Gastrocnemius medialis (tissue), 4 donors: ENCODE measurements at regions not wholly inside any gene's neighbourhood (a gene's known extent, or its start where the extent isn't known, plus 50 kb on each side); places are given as distances from the start of the nearest gene placed in this dataset.

Experiments used
- ATAC-seq, 2 donors: fragments of 150-250 bp; one replicate each; pipeline ENCODE4 v1.9.1; 2016
- DNase-seq, 2 donors: peaks; one replicate each; pipeline ENCODE4 v3.0.0-alpha.2; 2019
- H3K27ac ChIP-seq, 4 donors: fragments of 200-600 bp; sonication (generic); 1 replicate in 1 of 4; 2 replicates in 3 of 4; pipeline ENCODE4 v1.5.1; 2016 to 2018; ENCODE audit warnings: mild to moderate bottlenecking in 2 of 4, moderate library complexity in 1 of 4
- H3K27me3 ChIP-seq, 3 donors: fragments of 200-600 bp; sonication (generic) in 2 of 3; 1 replicate in 1 of 3; 2 replicates in 2 of 3; pipeline versions ENCODE4 v1.5.1 to v1.6.0; 2016 to 2019; ENCODE audit warnings: mild to moderate bottlenecking in 1 of 3, moderate library complexity in 1 of 3
- H3K36me3 ChIP-seq, 2 donors: fragments of 200-600 bp; sonication (generic) in 1 of 2; one replicate each; pipeline ENCODE4 v1.5.1; 2017 to 2018
- H3K4me1 ChIP-seq, 2 donors: fragments of 200-600 bp; sonication (generic) in 1 of 2; one replicate each; pipeline ENCODE4 v1.5.1; 2016 to 2017; ENCODE audit warnings: mild to moderate bottlenecking in 2 of 2
- H3K4me3 ChIP-seq, 4 donors: fragments of 200-600 bp; sonication (generic) in 3 of 4; 1 replicate in 1 of 4; 2 replicates in 3 of 4; pipeline ENCODE4 v1.5.1; 2016 to 2019; ENCODE audit warnings: mild to moderate bottlenecking in 2 of 4
- H3K9me3 ChIP-seq, 3 donors: fragments of 200-600 bp; sonication (generic) in 2 of 3; 1 replicate in 1 of 3; 2 replicates in 2 of 3; pipeline ENCODE4 v1.5.1; 2016 to 2019
- POLR2A ChIP-seq, 2 donors: fragments of 450-650 bp; IDR thresholded peaks; one replicate each; pipeline ENCODE4 v1.6.1; 2017; ENCODE audit warnings: antibody characterized with exemption in 2 of 2, mild to moderate bottlenecking in 2 of 2, moderate library complexity in 2 of 2
- in situ Hi-C, 4 donors: fragments of 200-750 bp; cut with MboI; loops; one replicate each; pipeline versions ENCODE4 v1.15.0 to v1.8.0; 2017; ENCODE audit warnings: low sequenced_read_pairs in 4 of 4
- intact Hi-C: fragments of 100-400 bp; cut with DNase I; formaldehyde crosslinking; loops from one replicate; pipeline ENCODE4 v1.15.1; 2023; ENCODE audit warnings: low total_unique reads
- TF ChIP-seq, protein P1 (sequence below), 5 experiments: fragments of 450-650 bp in 3 of 5; fragments of 200-600 bp in 2 of 5; sonication (generic) in 2 of 5; IDR thresholded peaks in 4 of 5; conservative IDR thresholded peaks in 1 of 5; 1 replicate in 4 of 5; 2 replicates in 1 of 5; pipeline ENCODE4 v1.5.1; 2016 to 2019; ENCODE audit warnings: antibody characterized with exemption in 5 of 5, mild to moderate bottlenecking in 3 of 5, moderate library complexity in 3 of 5

DNA sequence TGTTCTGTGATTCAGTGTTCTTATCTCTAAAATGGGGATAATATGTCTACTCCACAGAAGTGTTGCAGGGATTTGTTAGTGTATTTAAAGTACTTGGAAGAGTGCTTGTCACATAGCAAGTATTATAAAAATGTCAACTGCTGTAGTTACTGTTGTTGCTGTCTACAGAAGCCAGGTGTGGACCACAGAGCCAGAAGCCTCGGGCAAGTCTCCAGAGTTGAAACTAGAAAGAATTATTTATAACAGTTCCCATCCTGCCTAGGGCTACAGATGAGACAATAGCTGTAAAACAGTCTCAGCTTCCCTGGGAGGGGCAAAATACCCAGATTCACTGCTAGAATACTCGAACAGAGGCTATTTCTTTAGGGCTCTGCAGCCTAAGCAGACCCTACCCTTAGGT is 55.4 kb upstream of the FUT8 start:
- no peak overlapping the region for H3K4me3 ChIP-seq
- H3K27ac ChIP-seq, result peak overlapping the region; percentile 49 to 62 (median 62)
- TF ChIP-seq, protein P1, sequence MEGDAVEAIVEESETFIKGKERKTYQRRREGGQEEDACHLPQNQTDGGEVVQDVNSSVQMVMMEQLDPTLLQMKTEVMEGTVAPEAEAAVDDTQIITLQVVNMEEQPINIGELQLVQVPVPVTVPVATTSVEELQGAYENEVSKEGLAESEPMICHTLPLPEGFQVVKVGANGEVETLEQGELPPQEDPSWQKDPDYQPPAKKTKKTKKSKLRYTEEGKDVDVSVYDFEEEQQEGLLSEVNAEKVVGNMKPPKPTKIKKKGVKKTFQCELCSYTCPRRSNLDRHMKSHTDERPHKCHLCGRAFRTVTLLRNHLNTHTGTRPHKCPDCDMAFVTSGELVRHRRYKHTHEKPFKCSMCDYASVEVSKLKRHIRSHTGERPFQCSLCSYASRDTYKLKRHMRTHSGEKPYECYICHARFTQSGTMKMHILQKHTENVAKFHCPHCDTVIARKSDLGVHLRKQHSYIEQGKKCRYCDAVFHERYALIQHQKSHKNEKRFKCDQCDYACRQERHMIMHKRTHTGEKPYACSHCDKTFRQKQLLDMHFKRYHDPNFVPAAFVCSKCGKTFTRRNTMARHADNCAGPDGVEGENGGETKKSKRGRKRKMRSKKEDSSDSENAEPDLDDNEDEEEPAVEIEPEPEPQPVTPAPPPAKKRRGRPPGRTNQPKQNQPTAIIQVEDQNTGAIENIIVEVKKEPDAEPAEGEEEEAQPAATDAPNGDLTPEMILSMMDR (IDR thresholded peaks at IDR 0.05 in 4 of 5, conservative IDR thresholded peaks at IDR 0.05 in 1 of 5), result no peak
- no peak for TF ChIP-seq POLR2A (IDR thresholded peaks at IDR 0.05)
- no peaks in the 10 kb centered on the region for H3K36me3 ChIP-seq
- H3K27me3 ChIP-seq, result no peaks in the 10 kb centered on the region
- H3K4me1 ChIP-seq, result peaks cover 38 to 45% of the 10 kb centered on the region in 2 donors
- intact Hi-C loops (no loop called here), in situ Hi-C loops (loop anchor here in 2 of 4 donors (25.0 kb wide), 1 partner anchor 370 kb away; the partner anchor contains the start of gene FNTB (in 2 of the 2))
- peak in 1 of 2 donors; percentile 14 for DNase-seq
- H3K9me3 ChIP-seq, result no peaks in the 10 kb centered on the region
- ATAC-seq, result peak; percentile 21 to 24

DNA sequence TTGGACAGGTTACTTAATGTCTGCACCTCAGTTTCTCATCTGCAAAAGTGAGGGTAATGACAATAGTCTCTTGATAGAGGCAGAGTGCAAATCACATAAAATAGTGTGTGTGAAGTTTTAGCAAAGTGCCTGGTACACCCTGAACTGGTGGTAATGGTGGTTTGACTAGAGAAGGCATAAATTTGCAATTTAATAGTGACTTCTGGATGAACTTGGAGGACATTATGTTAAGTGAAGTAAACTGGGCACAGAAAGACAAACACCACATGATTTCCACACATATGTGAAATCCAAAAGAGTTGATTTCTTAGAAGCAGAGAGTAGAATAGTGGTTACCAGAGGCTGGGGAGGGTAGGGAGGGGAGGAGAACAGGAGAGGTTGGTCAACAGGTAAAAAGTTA is 54.8 kb upstream of the FUT8 start:
- no peak overlapping the region for H3K4me3 ChIP-seq
- ATAC-seq (no peak), DNase-seq (no peak)
- H3K9me3 ChIP-seq, result no peaks in the 10 kb centered on the region
- H3K4me1 ChIP-seq, result peaks cover 43 to 49% of the 10 kb centered on the region in 2 donors
- H3K27ac ChIP-seq, result peak overlapping the region; percentile 49 to 62 (median 62)
- H3K27me3 ChIP-seq, result no peaks in the 10 kb centered on the region
- no peaks in the 10 kb centered on the region for H3K36me3 ChIP-seq
- no peak for TF ChIP-seq POLR2A (IDR thresholded peaks at IDR 0.05)
- TF ChIP-seq, protein P1 (IDR thresholded peaks at IDR 0.05 in 4 of 5, conservative IDR thresholded peaks at IDR 0.05 in 1 of 5), result no peak
- intact Hi-C loops, result no loop called here
- in situ Hi-C loops, result loop anchor here in 2 of 4 donors (25.0 kb wide), 1 partner anchor 370 kb away; the partner anchor contains the start of gene FNTB (in 2 of the 2)

DNA sequence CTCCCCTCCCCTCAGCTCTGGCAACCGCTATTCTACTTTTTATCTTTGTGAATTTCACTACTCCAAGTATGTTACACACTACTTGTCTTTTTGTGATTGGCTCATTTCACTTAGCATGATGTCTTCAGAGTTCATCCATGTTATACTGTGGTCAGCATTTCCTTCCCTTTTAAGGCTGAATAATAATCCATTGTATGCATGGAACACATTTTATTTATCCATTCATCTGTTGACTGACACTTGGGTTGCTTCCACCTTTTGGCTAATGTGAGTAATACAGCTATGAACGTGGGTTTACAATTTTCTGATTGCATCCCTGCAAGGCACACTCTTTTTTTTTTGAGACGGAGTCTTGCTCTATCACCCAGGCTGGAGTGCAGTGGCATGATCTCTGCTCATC is 53.0 kb upstream of the FUT8 start:
- Histone ChIP-seq H3K27ac (peak overlapping the region; percentile 64 to 81 (median 78)), H3K4me1 (peaks cover 39 to 43% of the 10 kb centered on the region in 2 donors), H3K36me3 (no peaks in the 10 kb centered on the region), H3K4me3 (no peak overlapping the region), H3K9me3 (no peaks in the 10 kb centered on the region), H3K27me3 (no peaks in the 10 kb centered on the region)
- intact Hi-C loops (no loop called here), in situ Hi-C loops (loop anchor here in 2 of 4 donors (25.0 kb wide), 1 partner anchor 372 kb away; the partner anchor contains the start of gene FNTB (in 2 of the 2))
- DNase-seq (no peak), ATAC-seq (no peak)
- no peak for TF ChIP-seq POLR2A (IDR thresholded peaks at IDR 0.05)
- TF ChIP-seq, protein P1 (IDR thresholded peaks at IDR 0.05 in 4 of 5, conservative IDR thresholded peaks at IDR 0.05 in 1 of 5), result no peak

DNA sequence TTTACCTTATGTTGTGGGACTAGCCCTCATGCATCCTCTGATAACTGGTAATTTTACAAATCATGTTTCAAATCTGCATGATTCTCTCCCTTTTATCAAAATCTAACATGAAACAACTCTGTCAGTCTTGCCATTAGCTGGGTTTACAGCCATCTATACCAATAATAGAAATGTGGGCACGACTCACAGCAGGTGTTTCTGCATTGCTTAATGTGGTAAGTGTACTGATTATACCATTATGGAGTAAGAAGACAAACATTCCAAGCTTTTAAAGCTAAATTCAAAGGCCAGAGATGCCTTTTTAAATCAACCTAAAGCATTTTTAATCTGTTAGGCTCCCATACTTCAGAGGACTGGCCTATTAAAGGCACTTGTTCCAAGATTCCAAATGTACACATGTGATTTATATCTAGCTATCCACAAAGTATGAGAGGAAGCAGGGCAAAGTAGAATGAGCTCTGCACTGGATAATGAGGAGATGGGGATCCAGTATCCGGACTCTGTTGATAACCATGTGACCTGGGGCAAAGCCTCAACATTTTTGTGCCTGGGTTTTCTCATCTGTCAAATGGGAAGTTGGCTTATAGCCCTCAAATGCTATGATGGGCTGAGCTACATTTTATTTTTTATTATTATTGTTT is 52.3 kb upstream of the FUT8 start:
- Histone ChIP-seq H3K4me1 (peaks cover 36 to 39% of the 10 kb centered on the region in 2 donors), H3K27ac (peak overlapping the region; percentile 64 to 81 (median 78)), H3K36me3 (no peaks in the 10 kb centered on the region), H3K4me3 (no peak overlapping the region), H3K9me3 (no peaks in the 10 kb centered on the region), H3K27me3 (no peaks in the 10 kb centered on the region)
- ATAC-seq (peak in 1 of 2 donors; percentile 48), DNase-seq (no peak)
- intact Hi-C loops (loop anchor here (5.0 to 10.0 kb wide), 2 partner anchors 255 to 373 kb away; partner anchors contain the start of genes FNTB and MAX), in situ Hi-C loops (loop anchor here in 2 of 4 donors (25.0 kb wide), 1 partner anchor 373 kb away; the partner anchor contains the start of gene FNTB (in 2 of the 2))
- TF ChIP-seq, protein P1 (IDR thresholded peaks at IDR 0.05 in 4 of 5, conservative IDR thresholded peaks at IDR 0.05 in 1 of 5), result no peak
- no peak for TF ChIP-seq POLR2A (IDR thresholded peaks at IDR 0.05)
